TTC549 (cell line): ENCODE measurements at regions not wholly inside any gene's neighbourhood (a gene's known extent, or its start where the extent isn't known, plus 50 kb on each side); places are given as distances from the start of the nearest gene placed in this dataset.
"Not testable (repeated sequence)": the region's sequence is repeated elsewhere in the genome, so short reads cannot be mapped to it uniquely, and the experiment has no call there.

Experiments
- FAIRE-seq: peaks from 2 replicates; lab custom pipeline; 2012; peaks lifted over from hg19 to GRCh38; lab: Jason Lieb, UNC

- no peak for FAIRE-seq
These were observed 310.6 kb upstream of the AADAT start for GRCh38 chr4:170400361-170400760.

GRCh38 chr4:170399581-170400293 lies 310.0 kb upstream of the AADAT start:
- FAIRE-seq, result no peak

GRCh38 chr4:170398218-170398617 lies 308.5 kb upstream of the AADAT start:
- FAIRE-seq, result no peak

GRCh38 chr4:170395773-170396172 lies 306.0 kb upstream of the AADAT start:
- FAIRE-seq, result no peak

GRCh38 chr4:170391066-170391740 lies 301.4 kb upstream of the AADAT start:
- FAIRE-seq, result no peak

- no peak for FAIRE-seq
These were observed 299.7 kb upstream of the AADAT start for GRCh38 chr4:170389411-170389810.

GRCh38 chr4:170388255-170388654 lies 298.5 kb upstream of the AADAT start:
- FAIRE-seq, result no peak

GRCh38 chr4:170386971-170387370 lies 297.2 kb upstream of the AADAT start:
- no peak for FAIRE-seq

GRCh38 chr4:170386511-170386910 lies 296.8 kb upstream of the AADAT start:
- no peak for FAIRE-seq

- FAIRE-seq, result no peak
These were observed 285.0 kb upstream of the AADAT start for GRCh38 chr4:170374770-170375169.

- FAIRE-seq, result no peak
These were observed 259.2 kb upstream of the AADAT start for GRCh38 chr4:170348945-170349344.

GRCh38 chr4:170347191-170347590 lies 257.4 kb upstream of the AADAT start:
- not testable (repeated sequence) for FAIRE-seq

GRCh38 chr4:170339522-170339921 lies 249.8 kb upstream of the AADAT start:
- no peak for FAIRE-seq

GRCh38 chr4:170336238-170336775 lies 246.6 kb upstream of the AADAT start:
- no peak for FAIRE-seq

- FAIRE-seq, result no peak
These were observed 235.8 kb upstream of the AADAT start for GRCh38 chr4:170325599-170325998.

- FAIRE-seq, result no peak
These were observed 233.9 kb upstream of the AADAT start for GRCh38 chr4:170323623-170324022.

GRCh38 chr4:170307182-170307581 lies 217.4 kb upstream of the AADAT start:
- FAIRE-seq, result no peak

GRCh38 chr4:170306208-170306607 lies 216.5 kb upstream of the AADAT start:
- no peak for FAIRE-seq

- FAIRE-seq, result no peak
These were observed 215.9 kb upstream of the AADAT start for GRCh38 chr4:170305627-170306026.

- FAIRE-seq, result no peak
These were observed 191.3 kb upstream of the AADAT start for GRCh38 chr4:170281027-170281426.

GRCh38 chr4:170278460-170278859 lies 188.7 kb upstream of the AADAT start:
- no peak for FAIRE-seq

GRCh38 chr4:170274616-170275015 lies 184.9 kb upstream of the AADAT start:
- no peak for FAIRE-seq

GRCh38 chr4:170272959-170273358 lies 183.2 kb upstream of the AADAT start:
- no peak for FAIRE-seq

GRCh38 chr4:170271723-170272122 lies 182.0 kb upstream of the AADAT start:
- FAIRE-seq, result no peak
